ENCODE measurements at regions not wholly inside any gene's neighbourhood (a gene's known extent, or its start where the extent isn't known, plus 50 kb on each side); places are given as distances from the start of the nearest gene placed in this dataset.
A peak's percentile ranks its signal among the peaks of the same experiment; 100 is the strongest.
"Not testable (repeated sequence)": the region's sequence is repeated elsewhere in the genome, so short reads cannot be mapped to it uniquely, and the experiment has no call there.

DNA sequence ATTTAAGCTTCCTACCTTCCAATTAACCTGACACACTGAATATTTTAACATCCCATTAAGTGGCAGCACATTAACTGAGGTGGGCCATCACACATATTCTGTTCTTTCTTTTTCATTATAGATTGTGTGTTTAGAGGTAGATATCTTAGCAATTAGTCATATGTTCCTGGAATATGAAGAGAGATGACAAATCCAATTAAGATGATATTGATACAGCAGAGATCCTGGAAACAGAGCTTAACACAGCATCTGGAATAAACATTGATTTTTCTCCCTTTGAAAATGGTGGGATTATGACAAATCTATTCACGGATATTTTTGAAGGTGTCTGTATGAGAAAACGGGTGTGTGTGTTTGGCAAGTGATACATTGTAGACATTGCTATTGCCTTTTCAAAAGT, 448.0 kb downstream of the CDH10 start:
- DNase-seq (ENCODE audit: low read depth), result no peak
- no peak overlapping the region for H3K4me3 ChIP-seq (ENCODE audit: low read depth, low read length)

DNA sequence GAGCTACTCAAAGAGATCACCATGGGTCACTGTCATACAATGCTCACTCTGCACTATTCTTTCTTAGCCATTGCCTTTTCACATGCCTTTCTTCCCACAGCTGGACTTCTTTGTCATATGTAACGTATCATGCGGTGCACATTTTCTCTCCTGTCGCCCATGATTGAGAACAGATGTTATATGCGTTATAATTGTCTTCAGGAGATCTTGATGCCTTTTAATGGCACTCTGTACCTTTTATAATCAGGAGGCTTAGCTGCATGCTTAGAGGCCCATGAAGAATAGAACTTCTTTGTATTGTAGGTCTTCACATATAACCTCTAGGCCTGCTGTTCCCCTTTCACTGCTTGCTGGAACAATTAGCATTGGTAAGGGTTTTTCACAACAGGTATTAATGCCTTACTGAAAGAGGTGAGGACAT, 436.1 kb downstream of the CDH10 start:
- no peak for DNase-seq (ENCODE audit: low read depth)
- H3K4me3 ChIP-seq (ENCODE audit: low read depth, low read length), result no peak overlapping the region

DNA sequence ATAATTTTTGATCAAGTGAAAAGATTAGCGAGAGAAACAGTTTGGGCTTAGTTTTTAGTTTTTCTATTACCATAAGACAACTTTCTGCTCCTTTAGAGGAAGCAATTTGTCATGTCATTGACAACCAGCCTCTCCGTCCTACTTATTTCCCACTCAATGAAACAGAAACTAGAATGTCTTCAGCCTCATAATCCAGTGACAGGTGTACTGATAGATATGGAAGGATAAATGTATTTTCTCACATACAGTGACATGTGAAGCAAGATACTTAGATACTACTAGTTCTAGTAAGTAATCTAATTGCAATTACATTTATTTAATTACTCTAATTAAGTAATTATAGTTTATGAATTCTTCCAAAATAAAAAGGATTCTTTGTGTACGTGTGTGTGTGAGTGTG, 429.7 kb downstream of the CDH10 start:
- DNase-seq (ENCODE audit: low read depth), result no peak

DNA sequence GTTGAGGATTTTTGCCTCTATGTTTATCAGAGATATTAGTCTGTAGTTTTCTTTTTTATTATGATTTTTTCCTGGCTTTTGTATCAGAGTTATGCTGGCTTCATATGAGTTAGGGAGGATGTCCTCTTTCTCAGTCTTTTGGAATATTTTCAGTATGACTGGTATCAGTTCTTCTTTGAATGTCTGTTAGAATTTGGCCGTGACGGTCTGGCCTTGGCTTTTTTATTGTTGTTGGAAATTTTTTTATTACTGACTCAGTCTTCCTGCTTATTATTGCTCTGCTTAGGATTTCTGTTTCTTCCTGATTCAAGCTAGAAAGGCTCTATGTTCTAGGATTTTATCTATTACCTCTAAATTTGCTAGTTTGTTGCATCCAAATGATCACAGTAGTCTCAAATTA, 421.9 kb downstream of the CDH10 start:
- H3K4me3 ChIP-seq (ENCODE audit: low read depth, low read length), result no peak overlapping the region
- DNase-seq (ENCODE audit: low read depth), result peak; percentile 17

More for the DNA sequence above, 429.7 kb downstream of the CDH10 start:
- no peak overlapping the region for H3K4me3 ChIP-seq (ENCODE audit: low read depth, low read length)

DNA sequence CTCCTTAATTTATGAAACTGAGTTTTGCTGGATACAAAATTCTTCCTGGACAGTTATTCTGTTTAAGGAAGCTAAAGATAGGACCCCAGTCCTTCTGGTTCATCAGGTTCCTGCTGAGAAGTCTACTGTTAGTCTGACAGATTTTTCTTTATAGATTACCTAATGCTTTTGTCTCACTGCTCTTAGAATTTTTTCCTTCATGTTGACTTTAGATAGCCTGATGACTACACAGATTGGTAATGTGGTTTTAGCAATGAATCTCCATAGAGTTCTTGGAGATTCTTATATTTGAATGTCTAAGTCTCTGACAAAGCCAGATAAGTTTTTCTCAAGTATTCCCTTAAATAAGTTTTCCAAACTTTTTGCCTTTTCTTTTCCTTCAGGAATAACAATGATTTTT, 419.7 kb downstream of the CDH10 start:
- DNase-seq (ENCODE audit: low read depth), result no peak
- H3K4me3 ChIP-seq (ENCODE audit: low read depth, low read length), result no peak overlapping the region

DNA sequence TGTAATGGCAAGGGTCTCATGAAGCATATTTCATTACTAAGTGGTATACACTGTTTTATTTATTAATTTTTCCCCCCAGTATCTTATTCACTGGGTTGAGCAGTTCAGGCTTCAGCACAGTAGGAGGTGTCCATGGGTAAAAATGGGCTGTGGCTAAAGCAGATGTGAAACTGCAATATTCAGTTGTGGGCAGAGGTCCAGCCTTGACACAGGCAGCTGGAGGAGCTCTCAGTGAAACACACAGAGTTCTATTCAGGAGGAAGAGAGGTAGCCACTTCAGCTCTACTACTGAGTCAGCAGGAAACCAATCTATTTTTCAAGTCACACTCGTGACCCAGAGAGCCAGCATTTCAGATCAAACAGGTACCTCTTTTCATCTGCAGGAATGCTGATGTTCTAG, 418.3 kb downstream of the CDH10 start:
- no peak overlapping the region for H3K4me3 ChIP-seq (ENCODE audit: low read depth, low read length)
- no peak for DNase-seq (ENCODE audit: low read depth)

DNA sequence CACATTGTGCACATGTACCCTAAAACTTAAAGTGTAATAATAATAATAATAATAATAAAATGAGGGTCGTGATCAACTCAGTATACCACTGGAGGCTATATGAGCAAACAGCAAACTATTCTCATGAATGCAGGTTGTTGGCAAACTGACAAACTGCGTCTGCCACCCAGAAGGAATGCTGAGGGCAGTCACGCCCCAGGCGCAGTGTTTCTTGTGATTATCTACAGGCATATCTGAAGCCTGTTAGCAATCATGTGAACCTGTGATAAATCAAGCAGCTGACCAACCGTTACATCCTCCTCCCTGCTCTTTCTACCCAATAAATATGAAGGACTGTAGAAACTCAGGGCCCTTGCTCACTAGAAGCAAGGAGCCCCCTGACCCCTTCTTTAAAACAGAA, 416.9 kb downstream of the CDH10 start:
- not testable (repeated sequence) for H3K4me3 ChIP-seq (ENCODE audit: low read depth, low read length); DNase-seq (ENCODE audit: low read depth)

DNA sequence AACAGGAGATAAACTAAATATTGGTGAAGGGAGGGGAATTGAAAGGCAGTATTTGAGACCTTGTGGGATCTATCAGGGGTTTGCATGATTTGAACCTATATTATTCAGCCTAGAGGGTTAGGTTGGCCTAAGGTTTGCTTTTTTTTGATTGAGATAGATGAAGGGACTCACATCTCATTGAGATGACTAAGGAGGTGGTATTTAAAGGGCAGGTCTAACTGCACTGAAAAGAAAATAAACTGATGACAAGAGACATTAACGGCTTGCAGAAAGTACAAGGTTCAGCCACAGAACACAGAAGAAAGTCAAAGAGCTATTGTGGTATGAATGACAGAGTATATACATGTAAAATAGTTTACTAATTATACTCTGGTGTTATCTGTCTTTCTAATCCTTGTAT, 412.7 kb downstream of the CDH10 start:
- DNase-seq (ENCODE audit: low read depth), result no peak
- no peak overlapping the region for H3K4me3 ChIP-seq (ENCODE audit: low read depth, low read length)

DNA sequence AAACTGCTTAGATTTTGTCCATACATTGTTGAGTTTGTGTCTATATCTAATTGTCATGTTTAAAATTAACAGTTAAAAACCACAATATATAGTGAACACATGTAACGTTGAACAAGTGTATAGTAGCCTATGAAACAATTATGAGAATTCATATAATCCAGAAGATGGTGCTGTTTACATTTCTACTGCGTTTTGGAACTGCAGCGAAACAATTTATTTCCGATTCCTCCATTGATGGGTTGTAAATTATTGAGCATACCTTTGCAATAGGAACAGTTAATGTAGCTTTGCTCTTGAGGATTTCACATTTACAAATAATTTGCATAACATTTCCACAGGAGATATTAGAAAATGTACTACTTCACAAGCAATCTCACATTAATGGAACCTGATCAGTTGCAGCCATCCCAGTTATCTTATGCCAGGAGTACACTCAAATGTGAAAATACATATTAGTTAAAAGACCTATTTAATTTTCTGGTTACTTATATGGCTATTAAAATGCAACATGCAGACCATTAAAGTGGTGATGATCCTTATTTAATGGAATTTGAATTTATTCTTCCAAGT, 411.8 kb downstream of the CDH10 start:
- no peak for DNase-seq (ENCODE audit: low read depth)
- no peak overlapping the region for H3K4me3 ChIP-seq (ENCODE audit: low read depth, low read length)

DNA sequence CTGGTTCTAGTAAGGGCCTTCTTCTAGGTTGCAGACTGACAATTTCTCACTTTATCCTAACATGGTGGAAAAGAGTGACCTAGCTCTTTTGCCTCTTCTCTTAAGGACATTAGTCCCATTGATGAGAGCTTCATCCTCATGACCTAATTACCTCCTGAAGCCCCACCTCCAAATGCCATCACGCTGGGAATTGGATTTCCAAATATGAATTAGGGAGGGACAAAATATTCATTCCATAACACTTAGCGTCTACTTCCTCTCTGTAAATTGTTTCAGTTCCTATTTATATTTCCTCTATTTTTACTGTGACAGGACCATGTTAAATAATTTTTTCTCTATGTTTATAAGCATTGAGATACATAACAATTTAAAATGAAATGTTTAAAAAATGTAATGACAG, 408.8 kb downstream of the CDH10 start:
- no peak for DNase-seq (ENCODE audit: low read depth)

DNA sequence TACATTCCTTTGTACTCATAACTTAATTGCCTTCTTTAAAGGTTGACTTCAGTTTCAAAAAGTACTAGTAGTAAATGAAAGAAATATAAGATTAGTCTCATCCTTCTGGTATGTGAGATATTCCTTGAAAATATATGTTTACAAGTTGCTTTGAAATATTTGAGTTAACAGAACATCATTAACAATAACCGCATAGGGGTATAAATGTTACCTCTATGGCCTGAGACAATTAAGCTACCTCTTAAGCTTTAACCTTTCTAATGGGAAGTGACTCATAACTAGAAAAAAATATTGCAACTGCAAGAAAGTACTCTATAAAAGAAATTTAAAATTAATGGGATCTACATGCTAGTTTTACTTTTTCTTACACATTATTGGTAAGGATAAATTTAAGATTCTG, 399.0 kb downstream of the CDH10 start:
- H3K4me3 ChIP-seq (ENCODE audit: low read depth, low read length), result no peak overlapping the region
- DNase-seq (ENCODE audit: low read depth), result no peak

More for the DNA sequence above, 408.8 kb downstream of the CDH10 start:
- no peak overlapping the region for H3K4me3 ChIP-seq (ENCODE audit: low read depth, low read length)

DNA sequence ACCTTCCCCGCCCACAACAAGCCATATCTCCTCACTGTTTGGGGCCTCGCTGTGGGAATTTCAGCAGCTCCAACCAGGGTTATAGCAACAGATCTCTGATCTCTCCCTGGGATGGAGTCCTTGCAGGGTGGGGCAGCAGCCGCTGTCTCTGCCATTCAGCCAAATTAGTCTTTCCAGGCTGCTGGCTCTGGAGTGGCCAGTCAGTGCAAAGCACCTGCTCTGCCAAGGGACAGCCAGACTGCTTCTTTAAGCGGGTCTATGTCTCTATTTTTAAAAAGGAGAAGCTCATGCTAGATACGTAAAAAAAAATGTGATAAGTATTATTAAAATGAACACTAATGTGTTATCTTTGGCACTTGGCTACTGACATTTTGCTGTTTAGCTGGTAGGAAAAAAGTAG, 380.2 kb downstream of the CDH10 start:
- DNase-seq (ENCODE audit: low read depth), result no peak
- no peak overlapping the region for H3K4me3 ChIP-seq (ENCODE audit: low read depth, low read length)

DNA sequence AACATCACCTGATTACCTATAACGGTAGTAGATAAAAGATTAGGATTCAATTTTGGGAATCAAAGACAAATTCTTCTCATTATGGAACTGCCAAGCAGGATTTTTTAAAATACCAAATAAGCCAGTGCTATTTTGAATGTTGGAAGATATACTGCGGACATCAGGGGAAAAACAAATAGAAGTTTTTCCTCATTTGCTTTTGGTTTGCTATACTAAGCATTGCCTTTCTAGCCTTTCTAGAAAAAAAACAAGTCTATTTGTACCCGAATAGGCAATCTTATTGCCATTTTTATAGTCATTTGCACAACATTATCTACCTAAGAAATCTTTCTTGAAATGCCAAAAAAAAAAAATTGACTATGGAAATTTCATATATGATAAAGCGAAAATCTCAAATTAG, 379.5 kb downstream of the CDH10 start:
- no peak overlapping the region for H3K4me3 ChIP-seq (ENCODE audit: low read depth, low read length)
- DNase-seq (ENCODE audit: low read depth), result no peak

DNA sequence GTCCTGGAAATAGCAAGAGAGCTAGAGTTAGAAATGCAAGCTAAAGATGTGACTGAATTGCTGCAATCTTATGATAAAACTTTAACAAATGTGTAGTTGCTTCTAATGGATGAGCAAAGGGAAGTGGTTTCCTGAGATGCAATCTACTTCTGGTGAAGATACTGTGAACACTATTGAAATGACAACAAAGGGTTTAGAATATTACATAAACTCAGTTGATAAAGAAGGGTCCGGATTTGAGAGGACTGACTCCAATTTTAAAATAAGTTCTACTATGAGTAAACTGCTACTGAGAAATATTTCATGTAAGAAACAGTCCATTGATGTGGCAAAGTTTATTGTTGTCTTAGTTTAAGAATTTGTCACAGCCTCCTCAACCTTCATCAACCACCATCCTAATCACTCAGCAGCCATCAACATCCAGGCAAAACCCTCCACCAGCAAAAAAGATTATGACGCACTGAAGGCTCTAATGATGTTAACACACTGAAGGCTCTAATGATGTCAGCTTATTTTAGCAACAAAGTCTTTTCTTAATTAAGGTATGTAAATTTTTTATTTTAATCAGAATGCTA, 376.2 kb downstream of the CDH10 start:
- DNase-seq (ENCODE audit: low read depth), result no peak
- no peak overlapping the region for H3K4me3 ChIP-seq (ENCODE audit: low read depth, low read length)

DNA sequence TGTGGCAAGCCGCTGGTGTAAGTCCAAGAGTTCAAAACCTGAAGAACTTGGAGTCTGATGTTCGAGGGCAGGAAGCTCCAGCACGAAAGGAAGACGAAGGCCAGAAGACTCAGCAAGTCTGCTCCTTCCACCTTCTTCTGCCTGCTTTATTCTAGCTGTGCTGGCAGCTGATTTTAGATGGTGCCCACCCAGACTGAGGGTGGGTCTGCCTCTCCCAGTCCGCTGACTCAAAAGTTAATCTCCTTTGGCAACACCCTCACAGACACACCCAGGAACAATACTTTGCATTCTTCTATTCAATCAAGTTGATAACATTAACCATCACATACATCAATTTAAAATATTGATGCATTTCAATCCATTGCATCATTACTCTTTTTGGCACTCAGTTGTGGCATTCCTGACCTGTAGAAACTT, 373.1 kb downstream of the CDH10 start:
- not testable (repeated sequence) for DNase-seq (ENCODE audit: low read depth); H3K4me3 ChIP-seq (ENCODE audit: low read depth, low read length)

DNA sequence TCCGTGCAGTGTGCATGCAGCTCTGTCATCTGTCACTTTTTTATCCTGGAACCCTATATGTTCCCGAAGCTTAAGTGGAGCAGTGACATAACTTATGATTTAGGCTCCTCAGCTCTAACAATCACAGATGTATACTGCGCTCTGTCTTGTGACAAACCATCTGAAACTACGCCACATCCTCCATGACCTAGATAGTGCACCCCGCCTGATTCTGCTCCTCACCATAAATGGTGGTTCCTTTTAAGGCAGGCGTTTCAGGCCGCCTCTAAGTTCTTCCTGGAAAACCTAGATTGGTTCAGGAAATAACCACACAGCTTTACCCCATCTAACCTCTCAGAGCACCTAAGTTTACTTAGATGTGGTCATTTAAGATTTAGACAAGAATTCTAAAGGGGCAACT, 372.0 kb downstream of the CDH10 start:
- H3K4me3 ChIP-seq (ENCODE audit: low read depth, low read length), result no peak overlapping the region
- no peak for DNase-seq (ENCODE audit: low read depth)

DNA sequence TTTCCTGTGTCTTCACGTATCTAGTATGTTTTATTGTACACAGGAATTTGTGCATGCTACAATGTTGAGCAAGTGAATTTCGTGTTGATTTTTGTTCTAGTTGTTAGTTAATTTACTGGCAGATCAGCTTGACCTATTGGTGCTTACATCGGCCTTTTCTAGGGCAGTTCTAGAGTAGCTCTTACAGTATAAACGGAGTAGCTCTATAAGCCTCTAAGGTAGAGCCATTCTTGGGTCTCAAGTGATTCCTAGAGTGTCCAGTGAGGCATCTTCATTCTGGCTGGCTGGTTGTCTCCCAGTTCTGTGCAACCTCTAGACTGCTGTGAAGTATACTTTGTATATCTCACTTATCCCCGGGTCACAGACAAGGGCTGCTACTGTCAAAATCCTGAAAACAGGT, 364.6 kb downstream of the CDH10 start:
- H3K4me3 ChIP-seq (ENCODE audit: low read depth, low read length), result no peak overlapping the region
- DNase-seq (ENCODE audit: low read depth), result no peak

DNA sequence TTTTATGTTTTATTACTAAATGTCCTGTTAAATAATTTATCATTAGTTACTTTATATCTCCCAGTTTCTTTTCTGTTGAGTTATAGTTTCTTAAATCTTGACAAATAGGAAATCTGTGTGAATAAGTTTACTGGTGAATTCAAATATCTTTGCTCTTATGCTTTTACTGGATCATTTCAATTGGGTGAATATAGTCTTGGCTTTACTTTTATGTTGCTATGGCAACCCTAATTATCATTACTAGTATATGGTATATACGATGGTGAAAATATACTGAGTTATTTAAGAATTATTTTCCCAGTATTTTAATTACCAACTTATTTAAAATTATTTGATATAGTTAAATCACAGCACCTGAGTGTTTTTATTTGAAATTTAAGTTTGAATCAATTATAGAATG, 363.0 kb downstream of the CDH10 start:
- DNase-seq (ENCODE audit: low read depth), result no peak
- H3K4me3 ChIP-seq (ENCODE audit: low read depth, low read length), result no peak overlapping the region

DNA sequence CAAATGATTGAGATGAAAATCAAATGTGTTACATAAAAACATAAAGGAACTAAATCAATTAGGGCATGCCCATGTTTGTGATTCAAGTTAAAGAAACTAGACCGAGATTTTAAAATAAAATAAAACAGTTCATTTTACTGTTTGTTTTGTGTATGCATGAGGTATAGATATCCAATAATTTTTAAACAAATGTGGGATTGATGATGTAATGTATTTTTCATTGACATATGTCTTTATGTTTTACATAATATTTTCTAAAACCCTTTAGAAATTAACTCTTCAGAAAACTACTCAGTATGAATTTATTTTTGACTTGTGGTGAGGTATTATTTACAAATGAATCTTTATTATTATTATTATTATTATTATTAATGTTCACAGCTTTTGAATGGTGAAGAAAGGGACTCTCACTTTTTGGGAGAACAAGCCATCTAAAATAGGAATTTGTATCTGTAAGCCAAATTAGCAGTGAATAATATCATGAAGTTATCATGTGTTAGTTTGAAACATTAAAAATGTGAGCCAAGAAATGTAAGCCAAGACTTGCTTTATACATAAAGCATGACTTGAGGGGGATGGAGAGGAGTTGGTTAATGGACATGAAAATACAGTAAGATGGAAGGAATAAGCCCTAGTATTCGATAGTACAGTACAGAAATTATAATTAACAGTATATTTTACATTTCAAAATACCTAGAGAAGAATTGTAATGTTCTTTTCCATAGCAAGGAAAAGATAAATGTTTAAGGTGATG, 355.0 kb downstream of the CDH10 start:
- DNase-seq (ENCODE audit: low read depth), result no peak
- H3K4me3 ChIP-seq (ENCODE audit: low read depth, low read length), result no peak overlapping the region

DNA sequence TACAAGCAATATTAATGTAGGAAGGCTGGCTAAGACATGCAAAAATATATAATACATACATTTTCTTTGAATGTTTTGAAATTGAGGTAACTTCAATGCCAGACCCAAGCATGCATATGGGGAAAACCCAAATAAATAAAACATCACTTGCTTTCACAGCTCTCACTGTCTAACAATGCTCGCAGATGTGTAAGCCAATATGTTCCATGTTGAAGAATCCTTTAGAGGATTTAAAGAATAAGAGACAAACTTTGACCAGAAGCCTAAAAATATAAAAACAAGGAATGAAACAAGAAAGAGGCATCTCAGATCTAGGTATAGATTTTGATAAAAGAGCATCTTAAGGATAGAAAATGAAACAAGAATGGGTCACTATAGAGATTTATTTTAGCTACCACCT, 354.2 kb downstream of the CDH10 start:
- DNase-seq (ENCODE audit: low read depth), result no peak
- no peak overlapping the region for H3K4me3 ChIP-seq (ENCODE audit: low read depth, low read length)

DNA sequence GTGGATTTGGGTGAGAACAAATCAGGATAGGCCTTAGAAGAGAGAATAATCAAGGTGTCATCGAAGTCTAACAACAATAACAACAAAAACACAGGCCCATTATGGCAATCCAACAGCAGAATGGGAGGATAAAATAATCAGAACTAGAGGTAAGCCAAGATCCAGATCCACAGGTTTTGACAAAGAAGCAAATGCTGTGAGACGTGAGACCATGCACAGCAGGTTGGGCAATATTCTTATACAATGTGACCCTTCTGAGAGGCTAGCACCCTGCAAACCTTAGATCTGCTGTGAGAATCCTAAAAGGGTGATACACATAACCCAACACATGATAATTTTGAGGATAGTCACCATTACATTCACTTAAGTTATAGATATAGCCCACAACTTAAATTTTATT, 352.9 kb downstream of the CDH10 start:
- DNase-seq (ENCODE audit: low read depth), result no peak
- no peak overlapping the region for H3K4me3 ChIP-seq (ENCODE audit: low read depth, low read length)
